SK-N-SH treated with all-trans-retinoic acid at 6 μM for 48 hours (cell line): ENCODE measurements at regions not wholly inside any gene's neighbourhood (a gene's known extent, or its start where the extent isn't known, plus 50 kb on each side); places are given as distances from the start of the nearest gene placed in this dataset.

Source experiments
- ARNTL ChIP-seq: fragments of 450-650 bp; formaldehyde crosslinking; IDR thresholded peaks from 2 replicates; pipeline ENCODE4 v1.5.0; 2020; ENCODE audit warnings: low read depth, mild to moderate bottlenecking, moderate library complexity, borderline replicate concordance
- ESRRG ChIP-seq: fragments of 250-450 bp; sonication (Bioruptor Pico); IDR thresholded peaks from 2 replicates; pipeline ENCODE4 v1.6.1; 2021; ENCODE audit warnings: mild to moderate bottlenecking
- ISL1 ChIP-seq: fragments of 250-450 bp; sonication (Bioruptor Pico); IDR thresholded peaks from 2 replicates; pipeline ENCODE4 v2.1.2; 2022; ENCODE audit warnings: mild to moderate bottlenecking, moderate library complexity
- OSR1 ChIP-seq: fragments of 250-450 bp; sonication (Bioruptor Pico); IDR thresholded peaks from 2 replicates; pipeline ENCODE4 v1.8.0; 2022; ENCODE audit warnings: moderate library complexity, mild to moderate bottlenecking, inconsistent platforms
- RARB ChIP-seq: fragments of 250-450 bp; sonication (Bioruptor Pico); IDR thresholded peaks from 2 replicates; pipeline ENCODE4 v1.8.0; 2021; ENCODE audit warnings: mild to moderate bottlenecking, moderate library complexity
- SNAI2 ChIP-seq: fragments of 250-450 bp; sonication (Bioruptor Pico); IDR thresholded peaks from 2 replicates; pipeline ENCODE4 v1.5.0; 2020; ENCODE audit warnings: mild to moderate bottlenecking, moderate library complexity
- ZFP3 ChIP-seq: fragments of 250-450 bp; sonication (Bioruptor Pico); IDR thresholded peaks from 2 replicates; pipeline ENCODE4 v1.5.0; 2020; ENCODE audit warnings: mild to moderate bottlenecking, moderate library complexity
- ZFP30 ChIP-seq: fragments of 450-650 bp; formaldehyde crosslinking; IDR thresholded peaks from 2 replicates; pipeline ENCODE4 v1.5.0; 2022; ENCODE audit warnings: mild to moderate bottlenecking, moderate library complexity
- ZNF70 ChIP-seq: fragments of 450-650 bp; formaldehyde crosslinking; IDR thresholded peaks from 2 replicates; pipeline ENCODE4 v1.5.0; 2020; ENCODE audit warnings: mild to moderate bottlenecking, moderate library complexity
- TF ChIP-seq, protein P1 (sequence below): fragments of 250-450 bp; sonication (Bioruptor Pico); IDR thresholded peaks from 2 replicates; pipeline ENCODE4 v1.5.1; 2021; ENCODE audit warnings: mild to moderate bottlenecking, moderate library complexity
- TF ChIP-seq, protein P2 (sequence below): fragments of 250-450 bp; sonication (Bioruptor Pico); IDR thresholded peaks from 2 replicates; pipeline ENCODE4 v1.5.0; 2020; ENCODE audit warnings: mild to moderate bottlenecking, moderate library complexity

- TF ChIP-seq, protein P1, sequence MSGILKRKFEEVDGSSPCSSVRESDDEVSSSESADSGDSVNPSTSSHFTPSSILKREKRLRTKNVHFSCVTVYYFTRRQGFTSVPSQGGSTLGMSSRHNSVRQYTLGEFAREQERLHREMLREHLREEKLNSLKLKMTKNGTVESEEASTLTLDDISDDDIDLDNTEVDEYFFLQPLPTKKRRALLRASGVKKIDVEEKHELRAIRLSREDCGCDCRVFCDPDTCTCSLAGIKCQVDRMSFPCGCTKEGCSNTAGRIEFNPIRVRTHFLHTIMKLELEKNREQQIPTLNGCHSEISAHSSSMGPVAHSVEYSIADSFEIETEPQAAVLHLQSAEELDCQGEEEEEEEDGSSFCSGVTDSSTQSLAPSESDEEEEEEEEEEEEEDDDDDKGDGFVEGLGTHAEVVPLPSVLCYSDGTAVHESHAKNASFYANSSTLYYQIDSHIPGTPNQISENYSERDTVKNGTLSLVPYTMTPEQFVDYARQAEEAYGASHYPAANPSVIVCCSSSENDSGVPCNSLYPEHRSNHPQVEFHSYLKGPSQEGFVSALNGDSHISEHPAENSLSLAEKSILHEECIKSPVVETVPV (CRISPR knock-in tag) = no peak
- TF ChIP-seq ISL1 (CRISPR knock-in tag) (no peak), ESRRG (CRISPR knock-in tag) (no peak), RARB (CRISPR knock-in tag) (no peak), ZFP30 (CRISPR knock-in tag) (no peak), ZFP3 (no peak), OSR1 (CRISPR knock-in tag) (no peak), ARNTL (CRISPR knock-in tag) (no peak), ZNF70 (CRISPR knock-in tag) (no peak), SNAI2 (no peak)
- TF ChIP-seq, protein P2, sequence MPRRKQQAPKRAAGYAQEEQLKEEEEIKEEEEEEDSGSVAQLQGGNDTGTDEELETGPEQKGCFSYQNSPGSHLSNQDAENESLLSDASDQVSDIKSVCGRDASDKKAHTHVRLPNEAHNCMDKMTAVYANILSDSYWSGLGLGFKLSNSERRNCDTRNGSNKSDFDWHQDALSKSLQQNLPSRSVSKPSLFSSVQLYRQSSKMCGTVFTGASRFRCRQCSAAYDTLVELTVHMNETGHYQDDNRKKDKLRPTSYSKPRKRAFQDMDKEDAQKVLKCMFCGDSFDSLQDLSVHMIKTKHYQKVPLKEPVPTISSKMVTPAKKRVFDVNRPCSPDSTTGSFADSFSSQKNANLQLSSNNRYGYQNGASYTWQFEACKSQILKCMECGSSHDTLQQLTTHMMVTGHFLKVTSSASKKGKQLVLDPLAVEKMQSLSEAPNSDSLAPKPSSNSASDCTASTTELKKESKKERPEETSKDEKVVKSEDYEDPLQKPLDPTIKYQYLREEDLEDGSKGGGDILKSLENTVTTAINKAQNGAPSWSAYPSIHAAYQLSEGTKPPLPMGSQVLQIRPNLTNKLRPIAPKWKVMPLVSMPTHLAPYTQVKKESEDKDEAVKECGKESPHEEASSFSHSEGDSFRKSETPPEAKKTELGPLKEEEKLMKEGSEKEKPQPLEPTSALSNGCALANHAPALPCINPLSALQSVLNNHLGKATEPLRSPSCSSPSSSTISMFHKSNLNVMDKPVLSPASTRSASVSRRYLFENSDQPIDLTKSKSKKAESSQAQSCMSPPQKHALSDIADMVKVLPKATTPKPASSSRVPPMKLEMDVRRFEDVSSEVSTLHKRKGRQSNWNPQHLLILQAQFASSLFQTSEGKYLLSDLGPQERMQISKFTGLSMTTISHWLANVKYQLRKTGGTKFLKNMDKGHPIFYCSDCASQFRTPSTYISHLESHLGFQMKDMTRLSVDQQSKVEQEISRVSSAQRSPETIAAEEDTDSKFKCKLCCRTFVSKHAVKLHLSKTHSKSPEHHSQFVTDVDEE (CRISPR knock-in tag) = no peak
Observed at GRCh38 chr5:15010936-15011335, 139.4 kb upstream of the ANKH start.
